Mesothelial cell of epicardium (in vitro differentiated cells): ENCODE measurements at regions not wholly inside any gene's neighbourhood (a gene's known extent, or its start where the extent isn't known, plus 50 kb on each side); places are given as distances from the start of the nearest gene placed in this dataset.
A peak's percentile ranks its signal among the peaks of the same experiment; 100 is the strongest.

Source experiments
- DNase-seq, 2 experiments: peaks; one replicate each; pipeline ENCODE4 v3.0.0; 2021; ENCODE audit warnings: low spot score in 2 of 2; ENCODE audit not compliant: unreplicated experiment in 2 of 2
- H3K27ac Mint-ChIP-seq: 2 replicates; pipeline ENCODE4 v1.8.0; 2021; ENCODE audit warnings: mixed read lengths
- H3K27me3 Mint-ChIP-seq: 2 replicates; pipeline ENCODE4 v1.8.0; 2021; ENCODE audit warnings: low read depth, mixed read lengths
- H3K36me3 Mint-ChIP-seq: 2 replicates; pipeline ENCODE4 v1.8.0; 2021; ENCODE audit warnings: mixed read lengths
- H3K4me1 Mint-ChIP-seq: 2 replicates; pipeline ENCODE4 v1.8.0; 2021; ENCODE audit warnings: mixed read lengths
- H3K4me3 Mint-ChIP-seq: 2 replicates; pipeline ENCODE4 v1.8.0; 2021; ENCODE audit warnings: mild to moderate bottlenecking, moderate library complexity, mixed read lengths
- H3K9me3 Mint-ChIP-seq: 2 replicates; pipeline ENCODE4 v1.8.0; 2021; ENCODE audit warnings: mixed read lengths
- CTCF ChIP-seq: fragments of 200-600 bp; sonication (generic); IDR thresholded peaks from one replicate; pipeline ENCODE4 v1.5.0; 2021; ENCODE audit warnings: antibody characterized with exemption; ENCODE audit not compliant: unreplicated experiment

- no peak overlapping the region for H3K27ac Mint-ChIP-seq
- peak; percentile 86 for TF ChIP-seq CTCF
- no peaks in the 10 kb centered on the region for H3K36me3 Mint-ChIP-seq
- H3K4me1 Mint-ChIP-seq: no peaks in the 10 kb centered on the region
- DNase-seq: peak; percentile 72 to 85
- H3K4me3 Mint-ChIP-seq: no peak overlapping the region
- H3K9me3 Mint-ChIP-seq: no peaks in the 10 kb centered on the region
- peaks cover 29% of the 10 kb centered on the region for H3K27me3 Mint-ChIP-seq
These were observed 91.7 kb upstream of the CXorf66 start for GRCh38 chrX:140057001-140057411.

DNA sequence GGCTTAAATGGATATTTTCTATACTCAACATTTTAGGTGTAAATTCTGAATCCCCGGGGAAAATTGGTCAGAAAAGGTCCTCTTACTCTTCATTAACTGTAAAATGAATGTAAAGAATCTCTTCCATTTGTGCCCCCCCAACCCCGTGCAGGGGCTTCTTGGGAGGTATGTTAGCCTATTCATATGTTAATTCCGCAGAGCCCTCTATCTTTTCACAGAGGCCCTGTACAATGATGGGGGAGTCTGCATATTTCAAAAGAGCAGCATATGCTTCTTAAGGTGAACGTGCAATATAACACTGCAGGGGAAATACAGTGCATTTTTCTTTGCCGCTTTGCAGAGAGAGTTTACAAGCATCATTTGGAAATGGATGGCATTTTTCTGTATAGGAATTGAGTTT is 88.5 kb upstream of the CXorf66 start:
- Mint-ChIP-seq H3K27me3 (peaks cover 33% of the 10 kb centered on the region), H3K4me1 (no peaks in the 10 kb centered on the region), H3K9me3 (no peaks in the 10 kb centered on the region), H3K4me3 (no peak overlapping the region), H3K36me3 (no peaks in the 10 kb centered on the region), H3K27ac (no peak overlapping the region)
- DNase-seq: no peak
- TF ChIP-seq CTCF: no peak

DNA sequence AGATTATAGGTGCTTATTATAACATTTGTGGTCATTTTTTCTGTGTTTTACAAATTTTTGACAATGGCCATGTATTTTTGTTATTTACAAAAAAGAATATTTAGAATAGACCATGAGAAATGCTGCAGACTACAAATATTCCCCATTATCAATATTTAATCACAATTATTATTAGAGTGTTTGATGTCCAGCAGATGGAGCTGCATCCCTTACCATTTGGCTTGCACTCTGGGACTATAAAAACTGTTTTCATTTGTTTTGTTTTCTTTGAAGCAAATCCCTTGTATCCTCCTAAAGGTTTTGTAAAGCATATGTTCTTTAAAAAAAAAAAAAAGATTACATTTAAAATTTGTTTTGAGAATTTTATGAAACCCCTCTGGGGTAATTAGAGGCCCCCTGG is 85.6 kb upstream of the CXorf66 start:
- DNase-seq: no peak
- peak; percentile 40 for TF ChIP-seq CTCF
- Mint-ChIP-seq H3K4me1 (no peaks in the 10 kb centered on the region), H3K27me3 (peaks cover 23% of the 10 kb centered on the region), H3K36me3 (no peaks in the 10 kb centered on the region), H3K9me3 (no peaks in the 10 kb centered on the region), H3K27ac (no peak overlapping the region), H3K4me3 (no peak overlapping the region)

DNA sequence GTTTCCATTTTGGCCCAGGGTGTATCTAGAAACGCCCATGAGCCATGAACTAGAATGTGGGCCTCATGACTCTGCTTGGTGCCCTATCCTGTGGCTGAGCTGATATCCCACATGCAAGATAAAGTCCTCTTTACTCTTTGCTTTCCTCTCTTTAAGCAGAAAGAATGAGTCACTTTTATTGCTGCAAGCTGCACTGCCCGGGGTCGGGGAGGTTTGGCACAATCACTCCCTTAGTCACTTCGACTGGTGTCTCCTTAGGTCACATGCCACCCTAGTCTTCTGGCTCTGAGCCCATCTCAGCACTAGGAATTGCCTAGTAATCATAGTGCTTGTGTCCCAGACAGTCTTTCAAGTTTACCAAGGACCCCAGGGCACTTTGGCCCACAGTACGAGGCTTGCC is 75.1 kb upstream of the CXorf66 start:
- H3K9me3 Mint-ChIP-seq: peaks cover 9% of the 10 kb centered on the region
- H3K27me3 Mint-ChIP-seq: peaks cover 2% of the 10 kb centered on the region
- no peak overlapping the region for H3K4me3 Mint-ChIP-seq
- no peak overlapping the region for H3K27ac Mint-ChIP-seq
- TF ChIP-seq CTCF: no peak
- H3K36me3 Mint-ChIP-seq: no peaks in the 10 kb centered on the region
- no peak for DNase-seq
- H3K4me1 Mint-ChIP-seq: no peaks in the 10 kb centered on the region

DNA sequence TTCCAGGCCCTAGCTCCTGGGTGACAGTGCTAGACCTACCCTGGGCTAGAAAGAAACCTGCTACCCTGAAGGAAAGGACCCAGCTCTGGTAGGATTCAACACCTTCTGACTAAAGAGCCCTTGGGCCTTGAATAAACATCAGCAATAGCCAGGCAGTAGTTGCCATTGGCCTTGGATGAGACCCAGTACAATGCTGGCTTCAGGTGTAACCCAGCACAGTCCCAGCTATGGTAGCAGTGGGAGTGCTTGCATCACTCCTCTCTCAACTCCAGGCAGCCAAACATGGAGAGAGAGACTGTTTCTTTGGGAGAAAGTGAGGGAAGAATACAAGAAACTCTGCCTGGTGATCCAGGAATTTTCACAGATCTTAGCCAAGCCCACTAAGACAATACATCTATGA is 73.5 kb upstream of the CXorf66 start:
- no peak for TF ChIP-seq CTCF
- H3K36me3 Mint-ChIP-seq: no peaks in the 10 kb centered on the region
- H3K4me1 Mint-ChIP-seq: no peaks in the 10 kb centered on the region
- no peak for DNase-seq
- no peaks in the 10 kb centered on the region for H3K27me3 Mint-ChIP-seq
- no peak overlapping the region for H3K27ac Mint-ChIP-seq
- H3K9me3 Mint-ChIP-seq: peaks cover 9% of the 10 kb centered on the region
- no peak overlapping the region for H3K4me3 Mint-ChIP-seq

DNA sequence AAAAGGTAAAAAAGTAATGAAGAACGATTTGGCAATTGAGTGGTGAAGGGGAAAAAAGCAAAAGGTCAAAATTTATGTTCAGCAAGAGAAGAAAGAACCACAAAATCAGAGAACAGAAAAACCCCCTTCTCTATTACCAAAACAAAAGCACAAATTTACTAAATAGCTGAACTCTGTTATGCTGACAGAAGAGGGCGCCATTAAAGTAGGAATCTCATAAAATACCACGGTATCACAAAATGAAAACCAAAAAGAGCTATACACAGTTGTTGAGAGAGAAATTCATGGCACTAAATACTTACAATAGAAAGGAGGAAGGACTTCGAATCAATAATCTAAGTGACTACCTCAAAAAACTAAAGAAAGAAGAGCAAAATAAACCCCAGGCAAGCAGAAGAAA is 69.6 kb upstream of the CXorf66 start:
- TF ChIP-seq CTCF: peak; percentile 29
- Mint-ChIP-seq H3K4me3 (no peak overlapping the region), H3K27me3 (peaks cover 2% of the 10 kb centered on the region)

More for the DNA sequence above, 69.6 kb upstream of the CXorf66 start:
- Mint-ChIP-seq H3K4me1 (no peaks in the 10 kb centered on the region), H3K36me3 (no peaks in the 10 kb centered on the region), H3K9me3 (peaks cover 3% of the 10 kb centered on the region), H3K27ac (no peak overlapping the region)
- no peak for DNase-seq
